CD4-positive, alpha-beta T cell treated with Interleukin-10 for 1 hour (primary cell): ENCODE measurements at regions not wholly inside any gene's neighbourhood (a gene's known extent, or its start where the extent isn't known, plus 50 kb on each side); places are given as distances from the start of the nearest gene placed in this dataset.
A peak's percentile ranks its signal among the peaks of the same experiment; 100 is the strongest.

Experiments used
- DNase-seq: peaks from one replicate; pipeline ENCODE4 v3.0.0-alpha.2; 2020

- DNase-seq: peak; percentile 13
Observed at GRCh38 chr13:31898378-31899071, 133.0 kb upstream of the FRY start.

- DNase-seq: no peak
Observed at GRCh38 chr13:31901985-31902384, 129.6 kb upstream of the FRY start.

GRCh38 chr13:31903111-31903815 lies 128.3 kb upstream of the FRY start:
- no peak for DNase-seq

GRCh38 chr13:31904941-31905824 lies 126.4 kb upstream of the FRY start:
- DNase-seq: no peak

GRCh38 chr13:31905961-31906360 lies 125.6 kb upstream of the FRY start:
- no peak for DNase-seq

- DNase-seq: peak; percentile 29
Observed at GRCh38 chr13:31908696-31909411, 122.7 kb upstream of the FRY start.

- DNase-seq: peak; percentile 70
Observed at GRCh38 chr13:31909864-31910551, 121.6 kb upstream of the FRY start.

GRCh38 chr13:31910633-31911032 lies 120.9 kb upstream of the FRY start:
- no peak for DNase-seq

GRCh38 chr13:31912647-31913401 lies 118.8 kb upstream of the FRY start:
- no peak for DNase-seq

GRCh38 chr13:31913459-31913858 lies 118.1 kb upstream of the FRY start:
- no peak for DNase-seq

- no peak for DNase-seq
Observed at GRCh38 chr13:31914843-31915242, 116.7 kb upstream of the FRY start.

GRCh38 chr13:31918707-31919106 lies 112.9 kb upstream of the FRY start:
- DNase-seq: no peak

- no peak for DNase-seq
Observed at GRCh38 chr13:31919241-31919640, 112.3 kb upstream of the FRY start.

GRCh38 chr13:31919971-31920726 lies 111.4 kb upstream of the FRY start:
- DNase-seq: no peak

GRCh38 chr13:31920727-31921100 lies 110.9 kb upstream of the FRY start:
- DNase-seq: no peak

- DNase-seq: no peak
Observed at GRCh38 chr13:31922724-31923123, 108.8 kb upstream of the FRY start.

- DNase-seq: no peak
Observed at GRCh38 chr13:31923134-31923763, 108.3 kb upstream of the FRY start.

GRCh38 chr13:31925079-31925478 lies 106.5 kb upstream of the FRY start:
- DNase-seq: no peak

- no peak for DNase-seq
Observed at GRCh38 chr13:31927219-31927653, 104.3 kb upstream of the FRY start.
